ENCODE measurements at regions not wholly inside any gene's neighbourhood (a gene's known extent, or its start where the extent isn't known, plus 50 kb on each side); places are given as distances from the start of the nearest gene placed in this dataset.
"Not testable (repeated sequence)": the region's sequence is repeated elsewhere in the genome, so short reads cannot be mapped to it uniquely, and the experiment has no call there.

GRCh38 chr12:45490232-45490881 is 239.1 kb upstream of the ARID2 start:
- Mint-ChIP-seq H3K27ac (no peak overlapping the region), H3K9me3 (peaks cover 9% of the 10 kb centered on the region), H3K36me3 (ENCODE audit: low read depth) (no peaks in the 10 kb centered on the region), H3K4me3 (no peak overlapping the region), H3K4me1 (ENCODE audit: low read depth) (no peaks in the 10 kb centered on the region), H3K27me3 (ENCODE audit: low read depth) (peaks cover 7% of the 10 kb centered on the region)

DNA sequence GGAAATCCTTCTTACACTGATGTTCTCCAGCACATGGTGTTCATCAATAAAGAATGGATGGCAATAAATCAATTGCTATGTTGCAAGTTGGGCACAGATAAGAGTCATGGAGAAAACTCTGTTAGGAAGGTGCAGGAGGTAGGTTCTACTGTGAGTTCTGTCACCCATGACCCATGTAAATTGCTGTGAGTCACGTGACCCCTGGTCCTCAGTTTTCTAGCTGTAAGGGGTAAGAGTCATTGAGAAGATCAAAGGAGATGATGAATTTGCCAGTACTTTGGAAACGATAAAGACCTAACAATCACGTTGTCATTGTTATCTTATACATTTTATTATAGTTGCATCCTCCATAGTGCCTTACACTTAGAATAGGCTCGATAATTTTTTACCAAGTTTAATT is 235.2 kb upstream of the ARID2 start:
- no peaks in the 10 kb centered on the region for H3K36me3 Mint-ChIP-seq (ENCODE audit: low read depth)
- H3K27ac Mint-ChIP-seq: no peak overlapping the region
- H3K4me1 Mint-ChIP-seq (ENCODE audit: low read depth): peaks cover 3% of the 10 kb centered on the region
- peaks cover 11% of the 10 kb centered on the region for H3K27me3 Mint-ChIP-seq (ENCODE audit: low read depth)
- peaks cover 12% of the 10 kb centered on the region for H3K9me3 Mint-ChIP-seq
- H3K4me3 Mint-ChIP-seq: no peak overlapping the region

DNA sequence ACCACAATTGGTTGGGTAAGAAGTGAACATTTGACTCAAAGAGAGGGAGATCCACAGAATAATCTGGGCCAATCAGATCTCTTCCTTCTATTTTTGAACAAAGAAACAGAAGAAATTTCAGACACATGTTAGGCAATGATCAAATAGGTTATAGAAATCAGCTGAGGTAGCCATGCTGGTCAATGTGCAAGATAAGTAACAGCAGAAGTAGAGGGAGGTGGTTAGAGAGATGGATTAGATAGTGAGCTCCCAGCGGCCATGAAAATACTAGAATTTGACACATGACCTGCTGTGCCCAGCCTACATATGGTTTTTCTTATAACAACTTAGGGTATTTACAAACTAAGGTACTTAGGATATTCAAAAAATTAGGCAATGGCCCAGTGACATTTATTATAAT is 230.9 kb upstream of the ARID2 start:
- H3K27me3 Mint-ChIP-seq (ENCODE audit: low read depth): peaks cover 14% of the 10 kb centered on the region
- no peaks in the 10 kb centered on the region for H3K36me3 Mint-ChIP-seq (ENCODE audit: low read depth)
- H3K4me3 Mint-ChIP-seq: no peak overlapping the region

GRCh38 chr12:45502481-45503128 is 226.9 kb upstream of the ARID2 start:
- Mint-ChIP-seq H3K4me3 (no peak overlapping the region), H3K27me3 (ENCODE audit: low read depth) (peaks cover 10% of the 10 kb centered on the region), H3K9me3 (peaks cover under 1% of the 10 kb centered on the region), H3K36me3 (ENCODE audit: low read depth) (peaks cover 2% of the 10 kb centered on the region), H3K4me1 (ENCODE audit: low read depth) (peaks cover 3% of the 10 kb centered on the region), H3K27ac (no peak overlapping the region)

More for the DNA sequence above, 230.9 kb upstream of the ARID2 start:
- H3K27ac Mint-ChIP-seq: no peak overlapping the region
- H3K4me1 Mint-ChIP-seq (ENCODE audit: low read depth): peaks cover 3% of the 10 kb centered on the region
- H3K9me3 Mint-ChIP-seq: peaks cover 4% of the 10 kb centered on the region

DNA sequence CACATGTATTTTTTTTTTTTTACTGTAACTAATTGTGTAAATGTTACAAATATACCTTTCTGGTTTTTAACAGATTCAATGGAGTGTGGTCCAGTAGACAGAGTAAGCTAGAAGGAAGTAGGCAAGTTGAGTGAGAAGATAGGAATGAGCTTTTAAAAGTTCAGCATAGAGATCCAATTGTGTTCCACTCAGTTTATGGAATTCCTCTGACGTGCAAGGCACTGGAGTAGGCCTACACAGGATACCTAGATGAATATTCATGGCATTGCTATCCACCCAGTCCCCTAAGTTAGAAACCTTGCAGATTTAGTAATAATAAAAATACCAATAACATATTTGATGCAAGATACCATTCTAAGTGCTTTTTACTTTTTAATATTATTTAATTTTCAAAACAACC is 225.6 kb upstream of the ARID2 start:
- H3K4me3 Mint-ChIP-seq: no peak overlapping the region
- H3K36me3 Mint-ChIP-seq (ENCODE audit: low read depth): peaks cover 2% of the 10 kb centered on the region
- no peak overlapping the region for H3K27ac Mint-ChIP-seq
- H3K27me3 Mint-ChIP-seq (ENCODE audit: low read depth): peaks cover 10% of the 10 kb centered on the region
- H3K9me3 Mint-ChIP-seq: peaks cover 6% of the 10 kb centered on the region
- H3K4me1 Mint-ChIP-seq (ENCODE audit: low read depth): no peaks in the 10 kb centered on the region

DNA sequence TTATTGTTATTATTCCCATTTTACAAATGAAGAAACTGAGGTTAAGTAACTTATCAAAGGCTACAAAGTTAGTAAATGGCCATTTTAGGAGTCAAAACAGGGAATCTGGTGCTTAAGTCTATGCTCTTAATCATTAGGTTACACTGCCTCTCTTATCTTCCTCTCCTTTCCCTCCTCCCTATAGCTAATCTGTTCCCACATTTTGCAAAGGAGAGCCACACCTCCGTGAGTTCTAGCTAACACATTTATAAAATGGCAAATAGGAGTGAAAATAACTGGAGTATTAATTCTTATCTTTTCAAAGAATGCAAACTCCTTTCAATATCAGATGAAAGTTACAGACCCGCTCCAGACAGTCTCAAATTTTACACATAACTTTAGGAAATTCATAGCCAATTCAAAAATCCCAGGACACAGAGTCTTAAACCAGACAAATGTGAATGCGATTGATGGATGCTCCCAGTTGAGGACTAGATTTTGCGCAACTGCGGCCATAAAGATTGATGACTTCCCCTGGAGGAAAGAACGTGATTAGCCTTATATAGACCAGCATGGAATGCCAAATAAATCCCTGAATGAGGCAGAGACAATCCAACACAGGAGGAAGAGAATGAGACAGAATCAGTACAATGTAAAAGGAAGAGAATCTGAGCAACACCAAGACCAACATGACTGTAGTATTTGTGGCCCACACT is 225.0 kb upstream of the ARID2 start:
- H3K27ac Mint-ChIP-seq: no peak overlapping the region
- H3K27me3 Mint-ChIP-seq (ENCODE audit: low read depth): peaks cover 10% of the 10 kb centered on the region
- peaks cover 6% of the 10 kb centered on the region for H3K9me3 Mint-ChIP-seq
- peaks cover 2% of the 10 kb centered on the region for H3K36me3 Mint-ChIP-seq (ENCODE audit: low read depth)
- no peak overlapping the region for H3K4me3 Mint-ChIP-seq
- H3K4me1 Mint-ChIP-seq (ENCODE audit: low read depth): no peaks in the 10 kb centered on the region

- Mint-ChIP-seq H3K4me1 (ENCODE audit: low read depth) (no peaks in the 10 kb centered on the region), H3K27me3 (ENCODE audit: low read depth) (no peaks in the 10 kb centered on the region), H3K4me3 (no peak overlapping the region), H3K36me3 (ENCODE audit: low read depth) (peaks cover 7% of the 10 kb centered on the region), H3K9me3 (peaks cover 13% of the 10 kb centered on the region), H3K27ac (no peak overlapping the region)
Observed at GRCh38 chr12:45509187-45509586, 220.3 kb upstream of the ARID2 start.

DNA sequence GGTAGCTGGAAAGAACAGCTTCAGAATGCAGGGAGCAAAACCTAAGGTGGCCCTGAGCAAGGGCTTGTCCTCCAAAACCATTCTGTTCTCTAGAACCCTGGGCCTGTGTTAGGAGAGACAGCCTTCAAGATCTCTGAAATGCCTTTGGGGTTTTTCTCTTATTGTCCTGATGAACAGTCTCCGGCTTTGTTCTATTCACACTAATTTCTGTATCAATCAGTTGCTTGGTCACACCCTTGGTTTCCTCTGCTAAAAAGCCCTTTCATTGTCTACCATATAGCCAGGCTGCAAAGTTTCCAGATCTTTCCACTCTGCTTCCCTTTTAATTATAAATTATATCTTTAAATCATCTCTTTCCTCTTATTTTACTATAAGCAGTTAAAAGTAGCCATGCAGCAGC is 219.9 kb upstream of the ARID2 start:
- Mint-ChIP-seq H3K27me3 (ENCODE audit: low read depth) (no peaks in the 10 kb centered on the region), H3K36me3 (ENCODE audit: low read depth) (peaks cover 7% of the 10 kb centered on the region), H3K4me3 (no peak overlapping the region), H3K27ac (no peak overlapping the region), H3K4me1 (ENCODE audit: low read depth) (no peaks in the 10 kb centered on the region), H3K9me3 (peaks cover 13% of the 10 kb centered on the region)

DNA sequence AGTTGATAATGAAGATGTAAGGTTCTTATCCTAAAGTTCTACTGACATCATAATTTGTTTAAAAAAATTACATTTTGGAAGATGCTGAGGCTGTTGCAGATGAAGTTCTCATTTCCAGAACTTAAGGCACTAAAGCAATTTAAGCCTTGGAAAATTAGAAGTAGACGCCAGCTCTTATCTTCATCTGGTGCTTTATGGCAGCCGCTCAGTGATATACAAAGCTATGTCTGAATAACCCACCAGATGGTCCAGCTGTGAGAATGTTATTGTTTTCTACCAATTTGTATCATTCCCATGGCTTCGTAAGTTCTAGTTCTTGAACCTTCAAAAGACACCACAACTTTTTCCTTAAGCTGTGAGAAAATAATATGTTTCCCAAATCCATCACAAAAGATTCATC is 212.1 kb upstream of the ARID2 start:
- H3K27ac Mint-ChIP-seq: no peak overlapping the region
- no peak overlapping the region for H3K4me3 Mint-ChIP-seq
- peaks cover 4% of the 10 kb centered on the region for H3K36me3 Mint-ChIP-seq (ENCODE audit: low read depth)
- peaks cover 14% of the 10 kb centered on the region for H3K4me1 Mint-ChIP-seq (ENCODE audit: low read depth)
- H3K27me3 Mint-ChIP-seq (ENCODE audit: low read depth): no peaks in the 10 kb centered on the region
- H3K9me3 Mint-ChIP-seq: peaks cover 2% of the 10 kb centered on the region

DNA sequence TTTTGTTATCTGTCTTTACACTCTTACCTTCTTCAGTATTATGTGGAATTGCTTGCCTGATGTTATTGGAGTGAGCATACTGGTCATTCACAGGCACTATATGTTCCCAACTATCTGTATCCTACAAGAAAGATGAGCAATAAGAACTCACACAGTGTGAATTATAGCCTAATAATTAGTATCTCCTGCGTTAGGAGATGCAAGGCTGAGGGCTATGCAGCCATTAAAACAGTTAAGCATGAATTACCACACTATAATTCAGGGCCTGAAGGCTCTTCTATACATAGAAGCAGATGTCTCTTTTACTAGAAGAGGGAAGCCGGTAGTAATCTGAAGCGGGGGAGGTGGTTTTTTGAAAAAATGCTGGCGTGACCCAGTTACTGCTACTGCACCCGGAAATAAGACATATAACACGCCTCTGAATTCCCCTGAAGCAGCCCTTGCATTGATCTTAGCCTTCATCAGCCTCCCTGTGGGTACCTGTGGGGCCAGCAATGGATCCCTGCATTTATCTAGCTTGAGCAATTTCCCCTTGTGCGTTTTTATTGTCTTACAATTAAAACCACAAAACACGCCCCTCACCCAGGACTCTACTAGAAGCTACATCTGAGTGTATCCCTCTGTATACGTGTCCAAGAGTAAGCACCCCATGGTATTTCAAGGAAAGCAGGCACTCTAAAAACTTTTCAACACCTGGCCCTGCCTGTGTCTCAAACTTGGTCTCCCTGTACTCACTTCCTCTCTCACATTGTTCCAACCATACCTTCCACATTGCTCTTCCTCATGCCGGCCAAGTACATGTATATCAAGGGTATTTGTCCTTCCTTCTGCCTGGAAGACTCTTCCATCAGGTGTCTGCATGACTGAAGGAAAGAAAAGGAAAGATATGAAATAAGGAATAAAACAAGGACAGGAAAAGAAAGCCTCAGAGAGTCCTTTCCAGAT is 210.9 kb upstream of the ARID2 start:
- peak overlapping the region; percentile 81 for H3K27ac Mint-ChIP-seq
- peaks cover 8% of the 10 kb centered on the region for H3K36me3 Mint-ChIP-seq (ENCODE audit: low read depth)
- no peaks in the 10 kb centered on the region for H3K27me3 Mint-ChIP-seq (ENCODE audit: low read depth)
- peaks cover 14% of the 10 kb centered on the region for H3K4me1 Mint-ChIP-seq (ENCODE audit: low read depth)
- peak overlapping the region; percentile 33 for H3K4me3 Mint-ChIP-seq
- H3K9me3 Mint-ChIP-seq: peaks cover 11% of the 10 kb centered on the region

- H3K27ac Mint-ChIP-seq: no peak overlapping the region
- H3K9me3 Mint-ChIP-seq: peaks cover 39% of the 10 kb centered on the region
- H3K4me1 Mint-ChIP-seq (ENCODE audit: low read depth): peaks cover 14% of the 10 kb centered on the region
- no peak overlapping the region for H3K4me3 Mint-ChIP-seq
- H3K36me3 Mint-ChIP-seq (ENCODE audit: low read depth): peaks cover 10% of the 10 kb centered on the region
- no peaks in the 10 kb centered on the region for H3K27me3 Mint-ChIP-seq (ENCODE audit: low read depth)
Observed at GRCh38 chr12:45522227-45522626, 207.3 kb upstream of the ARID2 start.

DNA sequence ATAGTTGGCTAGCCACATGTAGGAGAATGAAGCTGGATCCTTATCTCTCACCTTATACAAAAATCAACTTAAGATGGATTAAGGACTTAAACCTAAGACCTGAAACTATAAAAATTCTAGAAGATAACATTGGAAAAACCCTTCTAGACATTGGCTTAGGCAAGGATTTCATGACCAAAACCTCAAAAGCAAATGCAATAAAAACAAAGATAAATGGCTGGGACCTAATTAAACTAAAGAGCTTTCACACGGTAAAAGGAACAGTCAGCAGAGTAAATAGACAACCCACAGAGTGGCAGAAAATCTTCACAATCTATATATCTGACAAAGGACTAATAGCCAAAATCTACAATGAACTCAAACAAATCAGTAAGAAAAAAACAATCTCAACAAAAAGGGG is 202.7 kb upstream of the ARID2 start:
- H3K27me3 Mint-ChIP-seq (ENCODE audit: low read depth): not testable (repeated sequence)
- H3K9me3 Mint-ChIP-seq: peaks cover 44% of the 10 kb centered on the region
- H3K36me3 Mint-ChIP-seq (ENCODE audit: low read depth): peaks cover 12% of the 10 kb centered on the region

GRCh38 chr12:45532113-45532512 is 197.4 kb upstream of the ARID2 start:
- Mint-ChIP-seq H3K27me3 (ENCODE audit: low read depth) (peaks cover 11% of the 10 kb centered on the region), H3K36me3 (ENCODE audit: low read depth) (peaks cover 4% of the 10 kb centered on the region), H3K27ac (no peak overlapping the region), H3K4me1 (ENCODE audit: low read depth) (no peaks in the 10 kb centered on the region), H3K9me3 (peaks cover 6% of the 10 kb centered on the region), H3K4me3 (no peak overlapping the region)

More for the DNA sequence above, 202.7 kb upstream of the ARID2 start:
- not testable (repeated sequence) for H3K4me3 Mint-ChIP-seq; H3K4me1 Mint-ChIP-seq (ENCODE audit: low read depth); H3K27ac Mint-ChIP-seq

- Mint-ChIP-seq H3K27ac (no peak overlapping the region), H3K27me3 (ENCODE audit: low read depth) (peaks cover 13% of the 10 kb centered on the region), H3K4me1 (ENCODE audit: low read depth) (no peaks in the 10 kb centered on the region), H3K9me3 (no peaks in the 10 kb centered on the region), H3K36me3 (ENCODE audit: low read depth) (peaks cover 3% of the 10 kb centered on the region), H3K4me3 (no peak overlapping the region)
Observed at GRCh38 chr12:45535610-45536180, 193.8 kb upstream of the ARID2 start.

Measured in T-helper 1 cell treated with Interleukin-12 subunit alpha and Interleukin-12 subunit beta and Interleukin-4 antibody, amounts not matched to agents 30 μg/mL and 1 μg/mL, for 36 hours (primary cell).